ENCODE measurements at regions not wholly inside any gene's neighbourhood (a gene's known extent, or its start where the extent isn't known, plus 50 kb on each side); places are given as distances from the start of the nearest gene placed in this dataset.

DNA sequence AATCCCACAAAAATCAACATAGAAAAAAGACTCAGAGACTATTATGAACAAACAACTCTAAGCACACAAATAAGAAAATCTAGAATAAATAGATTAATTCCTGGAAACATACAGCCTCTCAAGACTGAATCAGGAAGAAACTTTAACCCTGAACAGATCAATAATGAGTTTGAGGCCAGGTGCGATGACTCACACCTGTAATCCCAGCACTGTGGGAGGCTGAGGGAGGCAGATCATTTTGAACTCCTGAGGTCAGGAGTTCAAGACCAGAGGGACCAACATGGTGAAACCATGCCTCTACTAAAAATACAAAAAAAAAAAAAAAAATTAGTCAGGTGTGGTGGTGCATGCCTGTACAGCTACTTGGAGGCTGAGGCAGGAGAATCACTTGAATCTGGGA, 499.5 kb upstream of the LUZP2 start:
- TF ChIP-seq CTCF (conservative IDR thresholded peaks at IDR 0.05) (no peak), ZFX (IDR thresholded peaks at IDR 0.05) (no peak)

Measured in C4-2B (cell line).